ENCODE measurements at regions not wholly inside any gene's neighbourhood (a gene's known extent, or its start where the extent isn't known, plus 50 kb on each side); places are given as distances from the start of the nearest gene placed in this dataset.
A peak's percentile ranks its signal among the peaks of the same experiment; 100 is the strongest.

- DNase-seq, result no peak
These were observed 298.4 kb upstream of the MTNR1B start for GRCh38 chr11:92671081-92671480.

- no peak for DNase-seq
These were observed 294.1 kb upstream of the MTNR1B start for GRCh38 chr11:92675303-92675702.

GRCh38 chr11:92675810-92676209, 293.6 kb upstream of the MTNR1B start:
- DNase-seq, result no peak

- no peak for DNase-seq
These were observed 291.3 kb upstream of the MTNR1B start for GRCh38 chr11:92678008-92678611.

- DNase-seq, result no peak
These were observed 287.9 kb upstream of the MTNR1B start for GRCh38 chr11:92681586-92681985.

GRCh38 chr11:92682136-92682535, 287.3 kb upstream of the MTNR1B start:
- DNase-seq, result no peak

- DNase-seq, result no peak
These were observed 286.5 kb upstream of the MTNR1B start for GRCh38 chr11:92682952-92683351.

GRCh38 chr11:92685049-92685448, 284.4 kb upstream of the MTNR1B start:
- DNase-seq, result no peak

GRCh38 chr11:92687724-92688123, 281.7 kb upstream of the MTNR1B start:
- no peak for DNase-seq

GRCh38 chr11:92688416-92688815, 281.0 kb upstream of the MTNR1B start:
- DNase-seq, result peak in 1 of 2 experiments; percentile 47

GRCh38 chr11:92692826-92693546, 276.5 kb upstream of the MTNR1B start:
- DNase-seq, result no peak

- no peak for DNase-seq
These were observed 273.4 kb upstream of the MTNR1B start for GRCh38 chr11:92696076-92696475.

- DNase-seq, result no peak
These were observed 271.8 kb upstream of the MTNR1B start for GRCh38 chr11:92697461-92698312.

- DNase-seq, result no peak
These were observed 270.7 kb upstream of the MTNR1B start for GRCh38 chr11:92698742-92699141.

GRCh38 chr11:92702037-92702804, 267.2 kb upstream of the MTNR1B start:
- no peak for DNase-seq

GRCh38 chr11:92702805-92703448, 266.5 kb upstream of the MTNR1B start:
- DNase-seq, result no peak

- DNase-seq, result no peak
These were observed 266.0 kb upstream of the MTNR1B start for GRCh38 chr11:92703449-92703830.

GRCh38 chr11:92707173-92707619, 262.3 kb upstream of the MTNR1B start:
- DNase-seq, result peak; percentile 74 to 81

- no peak for DNase-seq
These were observed 261.8 kb upstream of the MTNR1B start for GRCh38 chr11:92707665-92708064.

GRCh38 chr11:92709329-92709728, 260.1 kb upstream of the MTNR1B start:
- DNase-seq, result no peak

GRCh38 chr11:92711926-92712325, 257.5 kb upstream of the MTNR1B start:
- DNase-seq, result no peak

GRCh38 chr11:92714111-92714510, 255.3 kb upstream of the MTNR1B start:
- DNase-seq, result no peak

All from NCI-H187 (cell line).